HepG2 (cell line): ENCODE measurements at regions not wholly inside any gene's neighbourhood (a gene's known extent, or its start where the extent isn't known, plus 50 kb on each side); places are given as distances from the start of the nearest gene placed in this dataset.

Source experiments
- ATAC-seq: fragments of 200-7000 bp; cut with Tn5 transposase; 3 replicates; pipeline ENCODE4 v1.9.1; 2020; ENCODE audit warnings: mild to moderate bottlenecking, moderate library complexity
- BruUV-seq: library from RNA; stranded (reverse); fragments of 400-500 nt; replicated peaks from 2 replicates; lab custom pipeline; 2021; lab: Mats Ljungman, UMichigan
- CTCF ChIA-PET: fragments of 300-600 bp; formaldehyde crosslinking; extraction: SDS; loops from one replicate; lab custom pipeline; 2021; ENCODE audit warnings: low total read pairs, inconsistent platforms, low intra/inter-chr PET ratio; lab: Yijun Ruan, JAX
- POLR2A ChIA-PET: fragments of 350-600 bp; sonication (Branson Sonifier 250); formaldehyde crosslinking; loops from one replicate; lab custom pipeline; 2020; ENCODE audit warnings: antibody characterized with exemption, inconsistent platforms; lab: Yijun Ruan, JAX
- DNase-seq: peaks from one replicate; pipeline ENCODE4 v3.0.0-alpha.2; 2015; ENCODE audit warnings: low spot score
- FAIRE-seq: peaks from 3 replicates; lab custom pipeline; 2011; peaks lifted over from hg19 to GRCh38; lab: Jason Lieb, UNC
- H2AFZ ChIP-seq: one replicate; pipeline ENCODE4 v1.6.1; 2011; ENCODE audit warnings: low read length, inconsistent platforms
- H3K27ac ChIP-seq: fragments of 300-600 bp; 3 replicates; pipeline ENCODE4 v1.8.0; 2011; ENCODE audit warnings: mixed run types, mild to moderate bottlenecking, mixed read lengths, low read length, inconsistent platforms; ENCODE audit not compliant: insufficient read depth; ENCODE audit errors: extremely low read length
- H3K27me3 ChIP-seq, 2 experiments: fragments of 200-600 bp in 1 of 2; 2 replicates in 1 of 2; 3 replicates in 1 of 2; pipeline versions ENCODE4 v1.6.0 to v1.8.0; 2011; ENCODE audit warnings: low read length in 2 of 2, mild to moderate bottlenecking in 2 of 2, moderate library complexity in 2 of 2, inconsistent platforms in 1 of 2; ENCODE audit not compliant: insufficient read depth in 2 of 2, control insufficient read depth in 1 of 2
- H3K36me3 ChIP-seq, 2 experiments: fragments of 200-600 bp in 1 of 2; replicated peaks in 1 of 2; 2 replicates in 1 of 2; 3 replicates in 1 of 2; pipeline versions ENCODE4 v1.5.1 to v1.8.0; 2011; ENCODE audit warnings: low read length in 2 of 2, inconsistent platforms in 1 of 2; ENCODE audit not compliant: insufficient read depth in 2 of 2, control insufficient read depth in 1 of 2
- H3K4me1 ChIP-seq: 2 replicates; pipeline ENCODE4 v1.5.1; 2012; ENCODE audit warnings: low read length, inconsistent platforms; ENCODE audit not compliant: insufficient read depth
- H3K4me2 ChIP-seq: 2 replicates; pipeline ENCODE4 v1.6.0; 2011; ENCODE audit warnings: low read depth, low read length, inconsistent platforms
- H3K4me3 ChIP-seq, 3 experiments: fragments of 200-600 bp in 1 of 3; sonication (generic), shearing (Covaris generic) in 1 of 3; replicated peaks in 1 of 3; 2 replicates each; pipeline ENCODE4 v1.5.1; 2011 to 2016; ENCODE audit warnings: low read length in 3 of 3, inconsistent platforms in 2 of 3, low read depth in 2 of 3, mild to moderate bottlenecking in 2 of 3, control low read depth in 1 of 3, mixed read lengths in 1 of 3; ENCODE audit not compliant: insufficient read depth in 1 of 3
- H3K79me2 ChIP-seq: one replicate; pipeline ENCODE4 v1.6.1; 2011; ENCODE audit warnings: low read length, inconsistent platforms; ENCODE audit not compliant: insufficient read depth
- H3K9ac ChIP-seq: 2 replicates; pipeline ENCODE4 v1.6.0; 2011; ENCODE audit warnings: mild to moderate bottlenecking, low read depth, low read length, inconsistent platforms; ENCODE audit not compliant: insufficient read depth
- H3K9me3 ChIP-seq: 2 replicates; pipeline ENCODE4 v1.5.1; 2012; ENCODE audit warnings: mild to moderate bottlenecking, low read length
- H4K20me1 ChIP-seq: 2 replicates; pipeline ENCODE4 v1.6.0; 2011; ENCODE audit warnings: inconsistent platforms, mild to moderate bottlenecking, low read length, moderate library complexity; ENCODE audit not compliant: insufficient read depth
- ARNTL ChIP-seq: sonication (generic); formaldehyde crosslinking; IDR thresholded peaks from 2 replicates; pipeline ENCODE4 v1.4.0; 2020; ENCODE audit warnings: mild to moderate bottlenecking, missing genetic modification reagents
- ETS1 ChIP-seq: sonication (generic); formaldehyde crosslinking; IDR thresholded peaks from 2 replicates; pipeline ENCODE4 v1.4.0; 2020; ENCODE audit warnings: missing genetic modification reagents
- FOXP1 ChIP-seq, 2 experiments: fragments of 450-650 bp in 1 of 2; IDR thresholded peaks; 2 replicates each; pipeline ENCODE4 v1.6.1; 2017 to 2018; ENCODE audit warnings: antibody characterized with exemption in 1 of 2
- GLI4 ChIP-seq: sonication (generic); formaldehyde crosslinking; IDR thresholded peaks from 2 replicates; pipeline ENCODE4 v1.5.1; 2020; ENCODE audit warnings: missing genetic modification reagents, mild to moderate bottlenecking, moderate library complexity, borderline replicate concordance
- GTF2F1 ChIP-seq: fragments of 150-350 bp; IDR thresholded peaks from 2 replicates; pipeline ENCODE4 v1.6.1; 2014; ENCODE audit warnings: low read length
- HNRNPLL ChIP-seq: fragments of 200-400 bp; formaldehyde crosslinking; IDR thresholded peaks from 2 replicates; pipeline ENCODE4 v1.6.1; 2017; ENCODE audit warnings: mild to moderate bottlenecking, low read depth, low read length; ENCODE audit not compliant: poor library complexity, severe bottlenecking
- ISL2 ChIP-seq: sonication (generic); formaldehyde crosslinking; IDR thresholded peaks from 2 replicates; pipeline ENCODE4 v1.5.0; 2020; ENCODE audit warnings: missing genetic modification reagents
- MED8 ChIP-seq: sonication (generic); formaldehyde crosslinking; IDR thresholded peaks from 2 replicates; pipeline ENCODE4 v1.8.1; 2023; ENCODE audit warnings: mild to moderate bottlenecking, missing genetic modification reagents; ENCODE audit not compliant: insufficient replicate concordance
- MTF2 ChIP-seq: sonication (generic); formaldehyde crosslinking; IDR thresholded peaks from 2 replicates; pipeline ENCODE4 v1.5.0; 2020; ENCODE audit warnings: missing genetic modification reagents, borderline replicate concordance
- NFE2L1 ChIP-seq: sonication (generic); formaldehyde crosslinking; IDR thresholded peaks from 2 replicates; pipeline ENCODE4 v1.4.0; 2020; ENCODE audit warnings: missing genetic modification reagents, mild to moderate bottlenecking, borderline replicate concordance
- RFX5 ChIP-seq: IDR thresholded peaks from 2 replicates; pipeline ENCODE4 v1.6.1; 2011; ENCODE audit warnings: low read depth, low read length, improper control_type of control experiment
- SKI ChIP-seq: fragments of 450-650 bp; IDR thresholded peaks from one replicate; pipeline ENCODE4 v1.6.1; 2018; ENCODE audit warnings: mild to moderate bottlenecking; ENCODE audit not compliant: partially characterized antibody
- STAG1 ChIP-seq: sonication (generic); formaldehyde crosslinking; IDR thresholded peaks from 2 replicates; pipeline ENCODE4 v1.4.0; 2020; ENCODE audit warnings: missing genetic modification reagents
- TOPORS ChIP-seq: sonication (generic); formaldehyde crosslinking; IDR thresholded peaks from 2 replicates; pipeline ENCODE4 v1.8.0; 2023; ENCODE audit warnings: mild to moderate bottlenecking, missing genetic modification reagents
- ZBTB26 ChIP-seq: IDR thresholded peaks from 2 replicates; pipeline ENCODE4 v1.6.1; 2016; ENCODE audit warnings: missing compliant biosample characterization, missing genetic modification reagents, borderline replicate concordance
- ZEB1 ChIP-seq: IDR thresholded peaks from 2 replicates; pipeline ENCODE4 v1.6.1; 2012; ENCODE audit warnings: mild to moderate bottlenecking, low read depth, inconsistent platforms; ENCODE audit not compliant: insufficient replicate concordance
- ZNF263 ChIP-seq: sonication (generic); formaldehyde crosslinking; IDR thresholded peaks from 2 replicates; pipeline ENCODE4 v1.4.0; 2020; ENCODE audit warnings: missing genetic modification reagents
- WGBS: methylation state at CpG from one replicate; pipeline ENCODE4 v1.1.6; 2017; ENCODE audit warnings: low lambda C conversion rate; 5-methylcytosine and 5-hydroxymethylcytosine counted together
- in situ Hi-C: cut with HindIII; loops from 2 replicates; pipeline ENCODE4 v1.10.0; 2017; ENCODE audit warnings: low pct_unique_long_range_greater_than_20kb; ENCODE audit not compliant: extremely low pct_ligation_motif_present
- intact Hi-C: fragments of 100-400 bp; cut with micrococcal nuclease; formaldehyde crosslinking; loops from one replicate; pipeline ENCODE4 v1.10.0; 2022; ENCODE audit not compliant: unreplicated experiment

GRCh38 chr1:201673915-201674314 is 135.0 kb downstream of the NAV1 start:
- FAIRE-seq, result no peak
- no peak for ATAC-seq
- H3K27ac ChIP-seq, result no peak overlapping the region
- no peaks in the 10 kb centered on the region for H4K20me1 ChIP-seq
- H3K4me1 ChIP-seq, result no peaks in the 10 kb centered on the region
- H3K9ac ChIP-seq, result no peak overlapping the region
- in situ Hi-C loops (no loop called here), intact Hi-C loops (no loop called here)
- H3K4me3 ChIP-seq, result no peak overlapping the region
- no peaks in the 10 kb centered on the region for H3K36me3 ChIP-seq
- BruUV-seq, result no TSS peak
- TF ChIP-seq STAG1, result no peak
- no peak for TF ChIP-seq ARNTL (CRISPR knock-in tag)
- no peak for TF ChIP-seq MED8 (CRISPR knock-in tag)
- no peak for TF ChIP-seq SKI
- no peak for TF ChIP-seq NFE2L1 (CRISPR knock-in tag)
- no peak for TF ChIP-seq ZEB1
- TF ChIP-seq ZNF263 (CRISPR knock-in tag), result no peak
- TF ChIP-seq GTF2F1, result no peak
- TF ChIP-seq ZBTB26 (CRISPR knock-in tag), result no peak
- TF ChIP-seq ETS1 (CRISPR knock-in tag), result no peak
- TF ChIP-seq ISL2 (CRISPR knock-in tag), result no peak
- no peak for TF ChIP-seq MTF2 (CRISPR knock-in tag)
- no peak for TF ChIP-seq HNRNPLL
- no peak for TF ChIP-seq TOPORS
- TF ChIP-seq RFX5, result no peak
- TF ChIP-seq GLI4, result no peak
- TF ChIP-seq FOXP1 (IDR thresholded peaks at IDR 0.05), result no peak
- TF ChIP-seq FOXP1 (CRISPR knock-in tag; IDR thresholded peaks at IDR 0.05), result no peak
- no peak overlapping the region for H3K4me2 ChIP-seq
- H3K9me3 ChIP-seq, result no peaks in the 10 kb centered on the region
- ChIA-PET CTCF (no interaction called here), POLR2A (no interaction called here)
- WGBS, result 56% methylated on average over 3 of the region's 5 CpGs
- no peak overlapping the region for H2AFZ ChIP-seq
- no peaks in the 10 kb centered on the region for H3K79me2 ChIP-seq
- DNase-seq, result no peak
- peaks cover 2 to 36% of the 10 kb centered on the region in 2 experiments; a peak in 3 of 5 replicates for H3K27me3 ChIP-seq
